Heart right ventricle (tissue), 16 donors: ENCODE measurements at regions not wholly inside any gene's neighbourhood (a gene's known extent, or its start where the extent isn't known, plus 50 kb on each side); places are given as distances from the start of the nearest gene placed in this dataset.

Experiments
- ATAC-seq, 8 donors: fragments of 200-7000 bp; cut with Tn5 transposase; one replicate each; pipeline ENCODE4 v1.9.1; 2020; ENCODE audit warnings: mild to moderate bottlenecking in 8 of 8, moderate library complexity in 8 of 8, moderate number of reproducible peaks in 1 of 8
- DNase-seq, 2 donors: peaks; one replicate each; pipeline ENCODE4 v3.0.0-alpha.2; 2020
- H3K27ac ChIP-seq, 10 donors: fragments of 200-600 bp; sonication (generic) in 2 of 10; one replicate each; pipeline versions ENCODE4 v1.5.0 to v1.8.0; 2020 to 2022; ENCODE audit warnings: mild to moderate bottlenecking in 3 of 10
- H3K27me3 ChIP-seq, 7 donors: fragments of 200-600 bp; one replicate each; pipeline ENCODE4 v1.8.0; 2021 to 2022; ENCODE audit warnings: mild to moderate bottlenecking in 2 of 7
- H3K36me3 ChIP-seq, 9 donors: fragments of 200-600 bp; sonication (generic) in 1 of 9; one replicate each; pipeline versions ENCODE4 v1.5.0 to v1.8.0; 2020 to 2022; ENCODE audit warnings: mild to moderate bottlenecking in 2 of 9
- H3K4me1 ChIP-seq, 9 donors: fragments of 200-600 bp; sonication (generic) in 1 of 9; one replicate each; pipeline versions ENCODE4 v1.5.0 to v1.8.0; 2020 to 2022; ENCODE audit warnings: mild to moderate bottlenecking in 4 of 9
- H3K4me3 ChIP-seq, 10 donors: fragments of 200-600 bp; sonication (generic) in 2 of 10; one replicate each; pipeline versions ENCODE4 v1.5.0 to v1.8.0; 2020 to 2022; ENCODE audit warnings: mild to moderate bottlenecking in 7 of 10, moderate library complexity in 2 of 10
- H3K9me3 ChIP-seq, 11 donors: fragments of 200-600 bp in 10 of 11; sonication (generic) in 2 of 11; one replicate each; pipeline versions ENCODE4 v1.5.0 to v1.8.0; 2013 to 2022; ENCODE audit warnings: mild to moderate bottlenecking in 2 of 11, control low read depth in 1 of 11, moderate library complexity in 1 of 11
- WGBS, 2 donors: extraction: QIAGEN DNeasy Blood & Tissue Kit; methylation state at CpG; one replicate each; pipeline ENCODE4 v1.1.7; 2013; ENCODE audit warnings: inconsistent platforms in 1 of 2; 5-methylcytosine and 5-hydroxymethylcytosine counted together
- intact Hi-C, 10 donors: fragments of 100-400 bp; cut with DNase I; formaldehyde crosslinking; loops; one replicate each; pipeline versions ENCODE4 v1.11.1 to v1.14.2; 2022
- TF ChIP-seq, protein P1 (sequence below), 9 donors: fragments of 200-600 bp; sonication (generic) in 2 of 9; IDR thresholded peaks; one replicate each; pipeline versions ENCODE4 v1.5.0 to v1.8.0; 2021 to 2022; ENCODE audit warnings: antibody characterized with exemption in 9 of 9, mild to moderate bottlenecking in 5 of 9, moderate library complexity in 1 of 9
- donor health status: Arrhythmogenic right ventricular cardiomyopathy.
- donor health status: ischemic (EF 13 %, LVEDD 7.1; RV severe dilation, severe dysfunction).
- donor health status: healthy with polysubstance abuse.
- donor health status: DM: no; HTN: yes; CAD: no.
- donor health status: DM: no; HTN: no; CAD: no.
- donor health status: ischemic (EF 25% LVEDD 6.9; RV normal size, moderate dysfunction).
- donor health status: ischemic (EF 25% LVEDD 5.7; RV mildly dilated, moderate dysfunction).
- donor health status: healthy.
- donor health status: DM: yes; HTN: yes; CAD: no.
- donor health status: Ischemic cardiomyopathy.
- donor health status: ischemic (EF 35%, LVEDD 5.7; RV mildly dilated, moderate dysfunction).
- donor health status: nonischemic (EF 11% LVEDD 7.7; RV severe dilation, severe dysfunction).
- donor health status: DM: yes; HTN: yes; CAD: no.
- donor health status: PGD.
- donor health status: ischemic (EF 29% LVEDD 5.4; RV normal size, mild dysfunction).
- donor health status: nonischemic (EF 23%, LVEDD 6.1; RV moderate dilation, normal function).

DNA sequence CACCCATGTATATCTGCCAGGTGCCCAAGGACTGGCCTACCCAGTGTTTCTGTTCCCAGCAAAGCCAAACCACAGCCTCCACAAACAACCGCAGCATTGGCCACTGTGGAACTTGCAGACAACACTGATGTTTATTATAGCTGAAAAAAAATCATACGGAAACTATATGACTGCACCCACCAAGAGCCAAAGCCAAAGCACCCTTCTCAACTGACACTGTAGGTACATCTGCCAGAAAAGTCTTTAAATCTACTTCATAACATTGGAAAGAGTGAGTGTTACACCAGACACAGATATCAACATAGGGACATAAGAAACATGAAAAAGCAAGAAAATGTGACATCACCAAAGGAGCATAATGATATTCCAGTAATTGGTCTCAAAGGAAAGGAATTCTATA lies 428.0 kb downstream of the PSAT1 start:
- Histone ChIP-seq H3K9me3 (peaks cover 0 to 53% (median 16%) of the 10 kb centered on the region in 11 donors), H3K4me1 (no peaks in the 10 kb centered on the region), H3K27ac (no peak overlapping the region), H3K27me3 (no peaks in the 10 kb centered on the region), H3K4me3 (no peak overlapping the region), H3K36me3 (no peaks in the 10 kb centered on the region)
- 87 to 88% methylated on average over 2 of the region's 2 CpGs for WGBS, 2 donors
- TF ChIP-seq, protein P1, sequence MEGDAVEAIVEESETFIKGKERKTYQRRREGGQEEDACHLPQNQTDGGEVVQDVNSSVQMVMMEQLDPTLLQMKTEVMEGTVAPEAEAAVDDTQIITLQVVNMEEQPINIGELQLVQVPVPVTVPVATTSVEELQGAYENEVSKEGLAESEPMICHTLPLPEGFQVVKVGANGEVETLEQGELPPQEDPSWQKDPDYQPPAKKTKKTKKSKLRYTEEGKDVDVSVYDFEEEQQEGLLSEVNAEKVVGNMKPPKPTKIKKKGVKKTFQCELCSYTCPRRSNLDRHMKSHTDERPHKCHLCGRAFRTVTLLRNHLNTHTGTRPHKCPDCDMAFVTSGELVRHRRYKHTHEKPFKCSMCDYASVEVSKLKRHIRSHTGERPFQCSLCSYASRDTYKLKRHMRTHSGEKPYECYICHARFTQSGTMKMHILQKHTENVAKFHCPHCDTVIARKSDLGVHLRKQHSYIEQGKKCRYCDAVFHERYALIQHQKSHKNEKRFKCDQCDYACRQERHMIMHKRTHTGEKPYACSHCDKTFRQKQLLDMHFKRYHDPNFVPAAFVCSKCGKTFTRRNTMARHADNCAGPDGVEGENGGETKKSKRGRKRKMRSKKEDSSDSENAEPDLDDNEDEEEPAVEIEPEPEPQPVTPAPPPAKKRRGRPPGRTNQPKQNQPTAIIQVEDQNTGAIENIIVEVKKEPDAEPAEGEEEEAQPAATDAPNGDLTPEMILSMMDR (IDR thresholded peaks at IDR 0.05) = no peak
- DNase-seq = no peak
- no peak for ATAC-seq
- intact Hi-C loops = no loop called here

DNA sequence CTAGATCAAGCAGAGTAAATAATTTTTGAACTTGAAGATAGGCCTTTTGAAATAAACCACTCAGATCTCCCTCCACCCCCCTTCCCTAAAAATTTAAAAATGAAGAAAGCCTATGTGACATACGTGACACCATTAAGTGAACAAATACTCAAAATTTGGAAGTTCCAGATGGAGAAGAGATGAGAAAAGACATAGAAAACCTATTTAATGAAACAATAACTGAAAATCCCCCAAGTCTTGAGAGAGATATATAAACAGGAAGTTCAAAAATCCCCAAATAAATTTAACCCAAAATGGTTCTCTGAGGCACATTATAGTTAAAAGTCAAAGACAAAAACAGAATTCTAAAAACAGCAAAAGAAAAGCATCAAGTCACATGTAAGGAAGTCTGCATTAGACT lies 428.6 kb downstream of the PSAT1 start:
- H3K4me3 ChIP-seq = no peak overlapping the region
- ATAC-seq (no peak), DNase-seq (no peak)
- peaks cover 0 to 53% (median 16%) of the 10 kb centered on the region in 11 donors for H3K9me3 ChIP-seq
- no peaks in the 10 kb centered on the region for H3K4me1 ChIP-seq
- TF ChIP-seq, protein P1 (IDR thresholded peaks at IDR 0.05) = no peak
- intact Hi-C loops = no loop called here
- H3K27me3 ChIP-seq = no peaks in the 10 kb centered on the region
- no peak overlapping the region for H3K27ac ChIP-seq
- 82 to 88% methylated on average over 1 of the region's 1 CpG for WGBS, 2 donors
- no peaks in the 10 kb centered on the region for H3K36me3 ChIP-seq

DNA sequence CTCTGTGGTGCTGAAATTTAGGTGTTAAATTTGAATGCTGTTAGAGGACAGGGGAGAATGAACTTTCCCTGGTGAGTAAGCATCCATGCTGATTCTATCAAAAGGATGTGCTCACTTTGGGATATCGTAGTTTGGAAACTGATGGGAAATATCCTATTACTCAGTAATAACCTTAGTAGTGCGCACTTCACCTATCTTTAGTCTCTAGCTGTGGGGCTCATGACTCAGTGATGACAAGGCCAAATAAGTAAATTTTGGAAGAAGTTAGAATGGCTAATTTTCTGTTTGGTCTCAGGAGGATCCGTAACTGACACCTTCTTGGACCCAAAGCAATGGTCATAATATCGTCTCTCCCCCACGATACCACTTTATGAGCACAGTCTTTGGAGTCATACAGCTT lies 448.4 kb downstream of the PSAT1 start:
- 83 to 84% methylated on average over 5 of the region's 5 CpGs for WGBS, 2 donors
- H3K27me3 ChIP-seq = no peaks in the 10 kb centered on the region
- ATAC-seq (no peak), DNase-seq (no peak)
- peaks cover 0 to 16% (median 0%) of the 10 kb centered on the region in 11 donors for H3K9me3 ChIP-seq
- intact Hi-C loops = loop anchor here in 1 of 10 donors (1.0 kb wide), 1 partner anchor 8 kb away; no protein-coding TSS in a partner anchor
- no peaks in the 10 kb centered on the region for H3K4me1 ChIP-seq
- H3K4me3 ChIP-seq = no peak overlapping the region
- TF ChIP-seq, protein P1 (IDR thresholded peaks at IDR 0.05) = no peak
- H3K36me3 ChIP-seq = no peaks in the 10 kb centered on the region
- no peak overlapping the region for H3K27ac ChIP-seq

DNA sequence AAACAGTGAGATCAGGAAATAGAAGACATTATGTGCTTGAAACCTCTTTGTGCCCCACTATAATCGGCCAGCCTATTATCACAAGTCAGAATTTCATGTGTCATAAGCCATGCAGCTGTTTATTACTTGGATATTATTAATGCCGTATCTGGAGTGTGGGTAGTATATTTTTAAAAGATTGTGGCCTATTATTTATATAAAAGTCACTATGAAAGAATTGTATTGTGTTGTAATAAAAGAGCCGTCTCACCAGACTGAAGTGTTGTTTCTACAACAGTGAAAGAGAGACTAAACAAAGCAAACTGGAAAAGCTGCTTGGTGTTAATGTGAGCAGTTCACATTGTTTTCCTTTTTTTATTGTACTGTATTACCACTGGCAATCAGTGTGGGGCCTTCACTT lies 449.1 kb downstream of the PSAT1 start:
- intact Hi-C loops = no loop called here
- H3K36me3 ChIP-seq = no peaks in the 10 kb centered on the region
- peaks cover 0 to 13% (median 0%) of the 10 kb centered on the region in 11 donors for H3K9me3 ChIP-seq
- H3K27ac ChIP-seq = no peak overlapping the region
- H3K4me1 ChIP-seq = no peaks in the 10 kb centered on the region
- 73 to 86% methylated on average over 3 of the region's 3 CpGs for WGBS, 2 donors
- TF ChIP-seq, protein P1 (IDR thresholded peaks at IDR 0.05) = no peak
- H3K4me3 ChIP-seq = no peak overlapping the region
- no peaks in the 10 kb centered on the region for H3K27me3 ChIP-seq
- no peak for DNase-seq
- no peak for ATAC-seq
